ENCODE measurements at regions not wholly inside any gene's neighbourhood (a gene's known extent, or its start where the extent isn't known, plus 50 kb on each side); places are given as distances from the start of the nearest gene placed in this dataset.

GRCh38 chr7:32406386-32406785 lies 83.8 kb downstream of the LSM5 start:
- H3K36me3 ChIP-seq (ENCODE audit: control insufficient read depth in 4 of 4, insufficient read depth in 4 of 4, low read length in 3 of 4), result no peaks in the 10 kb centered on the region
- H3K4me1 ChIP-seq (ENCODE audit: control extremely low read depth in 1 of 4, control insufficient read depth in 4 of 4, insufficient read depth in 4 of 4, low read length in 3 of 4), result no peaks in the 10 kb centered on the region
- no CpG with 5 or more reads among the region's 1 CpG for WGBS (ENCODE audit: insufficient coverage)
- no peak overlapping the region for H3K27ac ChIP-seq (ENCODE audit: insufficient read depth in 1 of 2, low read depth in 1 of 2, low read length in 2 of 2, poor library complexity in 1 of 2, severe bottlenecking in 2 of 2)
- POLR2A ChIA-PET, result no interaction called here
- CTCF ChIA-PET, result no interaction called here
- peaks cover 0 to 7% (median 0%) of the 10 kb centered on the region in 5 experiments for H3K27me3 ChIP-seq (replicated peaks in 2 of 5; ENCODE audit: control insufficient read depth in 4 of 5, insufficient read depth in 5 of 5, low read length in 4 of 5)
- H3K9me3 ChIP-seq (ENCODE audit: control extremely low read depth in 1 of 5, control insufficient read depth in 4 of 5, insufficient read depth in 2 of 5, low read depth in 1 of 5, low read length in 4 of 5), result no peaks in the 10 kb centered on the region
- DNase-seq, result no peak
- no peak overlapping the region for H3K4me3 ChIP-seq (ENCODE audit: control insufficient read depth in 1 of 7, extremely low read depth in 1 of 7, insufficient read depth in 4 of 7, low read depth in 2 of 7, low read length in 6 of 7)

GRCh38 chr7:32403463-32404229 lies 86.5 kb downstream of the LSM5 start:
- DNase-seq, result no peak
- Histone ChIP-seq H3K27ac (ENCODE audit: insufficient read depth in 1 of 2, low read depth in 1 of 2, low read length in 2 of 2, poor library complexity in 1 of 2, severe bottlenecking in 2 of 2) (no peak overlapping the region), H3K36me3 (ENCODE audit: control insufficient read depth in 4 of 4, insufficient read depth in 4 of 4, low read length in 3 of 4) (no peaks in the 10 kb centered on the region), H3K4me1 (ENCODE audit: control extremely low read depth in 1 of 4, control insufficient read depth in 4 of 4, insufficient read depth in 4 of 4, low read length in 3 of 4) (no peaks in the 10 kb centered on the region), H3K9me3 (ENCODE audit: control extremely low read depth in 1 of 5, control insufficient read depth in 4 of 5, insufficient read depth in 2 of 5, low read depth in 1 of 5, low read length in 4 of 5) (no peaks in the 10 kb centered on the region), H3K27me3 (replicated peaks in 2 of 5; ENCODE audit: control insufficient read depth in 4 of 5, insufficient read depth in 5 of 5, low read length in 4 of 5) (peaks cover 0 to 5% (median 0%) of the 10 kb centered on the region in 5 experiments), H3K4me3 (ENCODE audit: control insufficient read depth in 1 of 7, extremely low read depth in 1 of 7, insufficient read depth in 4 of 7, low read depth in 2 of 7, low read length in 6 of 7) (no peak overlapping the region)
- 92% methylated on average over 6 of the region's 11 CpGs for WGBS (ENCODE audit: insufficient coverage)
- ChIA-PET CTCF (no interaction called here), POLR2A (no interaction called here)

GRCh38 chr7:32400676-32401075 lies 89.5 kb downstream of the LSM5 start:
- Histone ChIP-seq H3K36me3 (ENCODE audit: control insufficient read depth in 4 of 4, insufficient read depth in 4 of 4, low read length in 3 of 4) (no peaks in the 10 kb centered on the region), H3K4me1 (ENCODE audit: control extremely low read depth in 1 of 4, control insufficient read depth in 4 of 4, insufficient read depth in 4 of 4, low read length in 3 of 4) (no peaks in the 10 kb centered on the region), H3K27ac (ENCODE audit: insufficient read depth in 1 of 2, low read depth in 1 of 2, low read length in 2 of 2, poor library complexity in 1 of 2, severe bottlenecking in 2 of 2) (no peak overlapping the region), H3K9me3 (ENCODE audit: control extremely low read depth in 1 of 5, control insufficient read depth in 4 of 5, insufficient read depth in 2 of 5, low read depth in 1 of 5, low read length in 4 of 5) (no peaks in the 10 kb centered on the region), H3K4me3 (ENCODE audit: control insufficient read depth in 1 of 7, extremely low read depth in 1 of 7, insufficient read depth in 4 of 7, low read depth in 2 of 7, low read length in 6 of 7) (no peak overlapping the region), H3K27me3 (replicated peaks in 2 of 5; ENCODE audit: control insufficient read depth in 4 of 5, insufficient read depth in 5 of 5, low read length in 4 of 5) (peaks cover 0 to 3% (median 0%) of the 10 kb centered on the region in 5 experiments)
- CTCF ChIA-PET, result no interaction called here
- POLR2A ChIA-PET, result no interaction called here
- no peak for DNase-seq
- 100% methylated on average over 3 of the region's 4 CpGs for WGBS (ENCODE audit: insufficient coverage)

GRCh38 chr7:32399311-32399710 lies 90.9 kb downstream of the LSM5 start:
- POLR2A ChIA-PET, result no interaction called here
- no peak overlapping the region for H3K4me3 ChIP-seq (ENCODE audit: control insufficient read depth in 1 of 7, extremely low read depth in 1 of 7, insufficient read depth in 4 of 7, low read depth in 2 of 7, low read length in 6 of 7)
- H3K27me3 ChIP-seq (replicated peaks in 2 of 5; ENCODE audit: control insufficient read depth in 4 of 5, insufficient read depth in 5 of 5, low read length in 4 of 5), result peaks cover 0 to 4% (median 0%) of the 10 kb centered on the region in 5 experiments
- CTCF ChIA-PET, result no interaction called here
- H3K27ac ChIP-seq (ENCODE audit: insufficient read depth in 1 of 2, low read depth in 1 of 2, low read length in 2 of 2, poor library complexity in 1 of 2, severe bottlenecking in 2 of 2), result no peak overlapping the region
- no peak for DNase-seq
- H3K9me3 ChIP-seq (ENCODE audit: control extremely low read depth in 1 of 5, control insufficient read depth in 4 of 5, insufficient read depth in 2 of 5, low read depth in 1 of 5, low read length in 4 of 5), result no peaks in the 10 kb centered on the region
- 100% methylated on average over 2 of the region's 3 CpGs for WGBS (ENCODE audit: insufficient coverage)
- no peaks in the 10 kb centered on the region for H3K4me1 ChIP-seq (ENCODE audit: control extremely low read depth in 1 of 4, control insufficient read depth in 4 of 4, insufficient read depth in 4 of 4, low read length in 3 of 4)
- H3K36me3 ChIP-seq (ENCODE audit: control insufficient read depth in 4 of 4, insufficient read depth in 4 of 4, low read length in 3 of 4), result no peaks in the 10 kb centered on the region

- Histone ChIP-seq H3K4me1 (ENCODE audit: control extremely low read depth in 1 of 4, control insufficient read depth in 4 of 4, insufficient read depth in 4 of 4, low read length in 3 of 4) (no peaks in the 10 kb centered on the region), H3K4me3 (ENCODE audit: control insufficient read depth in 1 of 7, extremely low read depth in 1 of 7, insufficient read depth in 4 of 7, low read depth in 2 of 7, low read length in 6 of 7) (no peak overlapping the region), H3K36me3 (ENCODE audit: control insufficient read depth in 4 of 4, insufficient read depth in 4 of 4, low read length in 3 of 4) (no peaks in the 10 kb centered on the region), H3K9me3 (ENCODE audit: control extremely low read depth in 1 of 5, control insufficient read depth in 4 of 5, insufficient read depth in 2 of 5, low read depth in 1 of 5, low read length in 4 of 5) (peaks cover 0 to 1% (median 0%) of the 10 kb centered on the region in 5 experiments), H3K27ac (ENCODE audit: insufficient read depth in 1 of 2, low read depth in 1 of 2, low read length in 2 of 2, poor library complexity in 1 of 2, severe bottlenecking in 2 of 2) (no peak overlapping the region), H3K27me3 (replicated peaks in 2 of 5; ENCODE audit: control insufficient read depth in 4 of 5, insufficient read depth in 5 of 5, low read length in 4 of 5) (peaks cover 0 to 4% (median 0%) of the 10 kb centered on the region in 5 experiments)
- ChIA-PET POLR2A (no interaction called here), CTCF (no interaction called here)
- DNase-seq, result no peak
- WGBS (ENCODE audit: insufficient coverage), result no CpG with 5 or more reads among the region's 1 CpG
Observed at GRCh38 chr7:32395168-32395567, 95.0 kb downstream of the LSM5 start.

GRCh38 chr7:32393861-32394260 lies 96.3 kb downstream of the LSM5 start:
- 100% methylated on average over 1 of the region's 1 CpG for WGBS (ENCODE audit: insufficient coverage)
- Histone ChIP-seq H3K27ac (ENCODE audit: insufficient read depth in 1 of 2, low read depth in 1 of 2, low read length in 2 of 2, poor library complexity in 1 of 2, severe bottlenecking in 2 of 2) (no peak overlapping the region), H3K9me3 (ENCODE audit: control extremely low read depth in 1 of 5, control insufficient read depth in 4 of 5, insufficient read depth in 2 of 5, low read depth in 1 of 5, low read length in 4 of 5) (peaks cover 0 to 1% (median 0%) of the 10 kb centered on the region in 5 experiments), H3K4me3 (ENCODE audit: control insufficient read depth in 1 of 7, extremely low read depth in 1 of 7, insufficient read depth in 4 of 7, low read depth in 2 of 7, low read length in 6 of 7) (no peak overlapping the region), H3K27me3 (replicated peaks in 2 of 5; ENCODE audit: control insufficient read depth in 4 of 5, insufficient read depth in 5 of 5, low read length in 4 of 5) (peaks cover 0 to 4% (median 0%) of the 10 kb centered on the region in 5 experiments), H3K36me3 (ENCODE audit: control insufficient read depth in 4 of 4, insufficient read depth in 4 of 4, low read length in 3 of 4) (no peaks in the 10 kb centered on the region), H3K4me1 (ENCODE audit: control extremely low read depth in 1 of 4, control insufficient read depth in 4 of 4, insufficient read depth in 4 of 4, low read length in 3 of 4) (no peaks in the 10 kb centered on the region)
- no peak for DNase-seq
- POLR2A ChIA-PET, result no interaction called here
- CTCF ChIA-PET, result interaction anchor here (1.2 kb wide), 1 partner anchor 10 kb away, joined by 4 read pairs; no protein-coding TSS in a partner anchor

GRCh38 chr7:32390210-32390609 lies 100.0 kb downstream of the LSM5 start:
- no peak for DNase-seq
- Histone ChIP-seq H3K27ac (ENCODE audit: insufficient read depth in 1 of 2, low read depth in 1 of 2, low read length in 2 of 2, poor library complexity in 1 of 2, severe bottlenecking in 2 of 2) (no peak overlapping the region), H3K4me1 (ENCODE audit: control extremely low read depth in 1 of 4, control insufficient read depth in 4 of 4, insufficient read depth in 4 of 4, low read length in 3 of 4) (no peaks in the 10 kb centered on the region), H3K27me3 (replicated peaks in 2 of 5; ENCODE audit: control insufficient read depth in 4 of 5, insufficient read depth in 5 of 5, low read length in 4 of 5) (peaks cover 0 to 2% (median 0%) of the 10 kb centered on the region in 5 experiments), H3K4me3 (ENCODE audit: control insufficient read depth in 1 of 7, extremely low read depth in 1 of 7, insufficient read depth in 4 of 7, low read depth in 2 of 7, low read length in 6 of 7) (no peak overlapping the region), H3K9me3 (ENCODE audit: control extremely low read depth in 1 of 5, control insufficient read depth in 4 of 5, insufficient read depth in 2 of 5, low read depth in 1 of 5, low read length in 4 of 5) (peaks cover 0 to 1% (median 0%) of the 10 kb centered on the region in 5 experiments), H3K36me3 (ENCODE audit: control insufficient read depth in 4 of 4, insufficient read depth in 4 of 4, low read length in 3 of 4) (no peaks in the 10 kb centered on the region)
- no CpG with 5 or more reads among the region's 2 CpGs for WGBS (ENCODE audit: insufficient coverage)
- ChIA-PET POLR2A (no interaction called here), CTCF (interaction anchor here (1.0 kb wide), 1 partner anchor 10 kb away, joined by 3 read pairs; no protein-coding TSS in a partner anchor)

Measured in common myeloid progenitor, CD34-positive (primary cell).